NCI-H2081 (cell line): ENCODE measurements at regions not wholly inside any gene's neighbourhood (a gene's known extent, or its start where the extent isn't known, plus 50 kb on each side); places are given as distances from the start of the nearest gene placed in this dataset.

ENCODE experiments used
- DNase-seq, 2 experiments: peaks; one replicate each; lab custom pipeline; 2025; lab: John Stamatoyannopoulos, UW

GRCh38 chr2:8159966-8160603 is 521.8 kb upstream of the ID2 start:
- no peak for DNase-seq

- no peak for DNase-seq
These were observed 520.9 kb upstream of the ID2 start for GRCh38 chr2:8160959-8161358.

GRCh38 chr2:8162552-8162951 is 519.3 kb upstream of the ID2 start:
- DNase-seq = no peak

GRCh38 chr2:8165550-8165949 is 516.3 kb upstream of the ID2 start:
- no peak for DNase-seq

- no peak for DNase-seq
These were observed 513.7 kb upstream of the ID2 start for GRCh38 chr2:8168022-8168717.

GRCh38 chr2:8168876-8169424 is 512.9 kb upstream of the ID2 start:
- DNase-seq = no peak

- no peak for DNase-seq
These were observed 512.4 kb upstream of the ID2 start for GRCh38 chr2:8169443-8169842.

- DNase-seq = no peak
These were observed 511.1 kb upstream of the ID2 start for GRCh38 chr2:8170552-8171327.

GRCh38 chr2:8171608-8172007 is 510.2 kb upstream of the ID2 start:
- no peak for DNase-seq

- DNase-seq = no peak
These were observed 509.2 kb upstream of the ID2 start for GRCh38 chr2:8172661-8173060.

GRCh38 chr2:8174641-8175257 is 507.1 kb upstream of the ID2 start:
- DNase-seq = no peak

- DNase-seq = no peak
These were observed 505.0 kb upstream of the ID2 start for GRCh38 chr2:8176887-8177286.

- no peak for DNase-seq
These were observed 504.3 kb upstream of the ID2 start for GRCh38 chr2:8177566-8177965.

GRCh38 chr2:8178911-8179310 is 502.9 kb upstream of the ID2 start:
- DNase-seq = no peak

GRCh38 chr2:8189316-8189715 is 492.5 kb upstream of the ID2 start:
- no peak for DNase-seq

- DNase-seq = no peak
These were observed 491.6 kb upstream of the ID2 start for GRCh38 chr2:8190279-8190678.

- no peak for DNase-seq
These were observed 490.4 kb upstream of the ID2 start for GRCh38 chr2:8191427-8191826.

- DNase-seq = no peak
These were observed 488.7 kb upstream of the ID2 start for GRCh38 chr2:8193146-8193545.

GRCh38 chr2:8193686-8194615 is 487.9 kb upstream of the ID2 start:
- DNase-seq = peak; percentile 98 to 100

- no peak for DNase-seq
These were observed 486.1 kb upstream of the ID2 start for GRCh38 chr2:8195784-8196183.

GRCh38 chr2:8196316-8196715 is 485.5 kb upstream of the ID2 start:
- no peak for DNase-seq
